HG03025 (cell line): ENCODE measurements at regions not wholly inside any gene's neighbourhood (a gene's known extent, or its start where the extent isn't known, plus 50 kb on each side); places are given as distances from the start of the nearest gene placed in this dataset.

ENCODE experiments used
- ATAC-seq: cut with Tn5 transposase; IDR thresholded peaks from one replicate; pipeline ENCODE4 v1.9.1; 2021; ENCODE audit warnings: mild to moderate bottlenecking, moderate library complexity; ENCODE audit not compliant: unreplicated experiment, low FRiP score

DNA sequence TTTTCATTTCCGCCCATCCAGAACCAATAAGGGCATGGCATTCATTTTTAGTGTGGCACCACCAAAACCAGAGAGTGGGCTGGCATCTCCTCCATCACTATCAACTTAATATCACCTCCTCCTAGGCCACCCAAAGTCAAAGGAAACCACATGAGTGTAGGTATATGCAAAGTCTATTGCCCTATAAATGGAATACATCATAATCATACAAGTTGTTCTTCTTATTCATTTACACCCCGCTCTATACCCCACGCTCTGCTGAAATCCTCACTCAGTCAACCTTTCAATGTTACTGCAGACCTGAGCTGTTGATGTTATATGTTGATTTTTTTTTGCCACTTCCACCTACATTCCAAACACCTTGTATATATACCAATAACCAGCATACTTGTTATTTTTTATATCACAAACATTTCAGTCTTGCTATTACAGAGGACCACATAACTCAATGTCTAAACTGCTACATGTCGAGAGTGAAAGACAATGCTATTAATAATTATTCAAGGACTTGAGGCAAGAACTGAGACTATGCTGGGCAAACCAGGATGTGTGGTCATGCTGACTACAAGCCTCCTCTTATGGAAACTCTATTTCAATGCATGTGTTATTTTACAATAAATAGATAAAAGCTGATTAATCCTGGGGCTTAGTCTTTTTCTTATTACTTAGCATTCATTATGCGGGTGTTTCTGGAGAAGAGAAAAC is 466.5 kb upstream of the ID2 start:
- ATAC-seq: no peak

DNA sequence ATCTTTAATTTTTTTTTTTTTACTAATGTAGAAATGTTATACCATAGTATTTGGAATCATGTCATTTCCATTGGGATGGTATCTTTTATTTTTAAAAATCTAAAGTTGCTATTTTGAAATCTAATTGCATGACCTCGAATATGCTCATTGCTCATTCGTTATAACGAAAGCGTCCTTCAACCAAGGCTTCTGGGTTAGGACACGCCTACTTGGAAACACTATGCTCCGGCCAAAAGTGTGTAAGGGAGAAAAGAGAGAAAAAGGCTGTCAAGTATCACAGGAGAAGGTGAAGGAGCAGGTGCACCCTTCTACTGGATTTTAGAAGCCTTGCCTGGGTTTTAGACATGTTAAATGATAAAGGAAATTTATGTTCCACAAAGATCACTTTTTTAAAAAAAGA is 465.9 kb upstream of the ID2 start:
- no peak for ATAC-seq

DNA sequence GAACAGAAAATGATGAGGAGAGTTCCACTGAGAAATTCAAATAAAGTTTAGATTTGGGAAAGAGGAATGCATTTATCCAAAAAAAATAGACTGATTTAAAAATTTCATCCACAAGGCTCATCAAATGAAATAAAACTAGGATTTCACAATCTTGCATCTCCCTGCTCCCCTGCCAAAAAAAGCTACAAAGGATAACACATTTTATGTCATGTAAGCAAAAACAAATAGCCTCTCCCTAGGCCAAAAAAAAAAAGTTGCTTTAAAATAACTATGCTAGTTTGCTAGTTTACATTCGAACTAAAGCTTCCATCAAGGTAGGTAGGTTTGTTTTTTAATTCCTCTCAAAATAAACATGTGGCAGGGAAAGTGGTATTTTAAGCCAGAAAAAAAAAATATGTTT is 465.5 kb upstream of the ID2 start:
- ATAC-seq: no peak

DNA sequence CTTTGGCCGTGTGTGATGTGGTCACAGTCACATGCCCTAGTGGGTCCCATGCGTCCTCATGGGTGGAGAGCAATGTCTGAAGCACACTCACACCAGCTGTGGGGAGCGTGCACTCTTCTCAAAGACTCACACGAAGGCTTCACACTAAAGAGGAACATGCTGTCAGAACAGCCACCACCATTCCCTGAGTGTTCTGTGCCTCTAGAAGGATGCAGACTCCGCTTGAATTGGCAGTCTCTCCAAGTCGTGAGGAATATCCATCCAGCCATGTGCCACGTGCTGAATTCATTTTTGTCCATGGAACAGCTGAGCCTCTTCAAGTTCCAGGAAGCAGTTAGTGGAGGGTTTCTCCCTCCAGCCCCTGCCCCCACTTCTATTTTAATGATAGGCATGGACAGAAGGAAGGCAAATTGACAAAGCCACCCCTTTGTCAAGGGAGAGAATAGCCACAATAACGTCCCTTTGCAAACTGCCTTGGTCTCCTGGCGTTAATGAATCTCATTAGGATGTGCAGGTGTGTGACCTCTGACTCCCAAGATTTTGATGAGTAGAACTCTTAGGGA is 464.3 kb upstream of the ID2 start:
- ATAC-seq: no peak

DNA sequence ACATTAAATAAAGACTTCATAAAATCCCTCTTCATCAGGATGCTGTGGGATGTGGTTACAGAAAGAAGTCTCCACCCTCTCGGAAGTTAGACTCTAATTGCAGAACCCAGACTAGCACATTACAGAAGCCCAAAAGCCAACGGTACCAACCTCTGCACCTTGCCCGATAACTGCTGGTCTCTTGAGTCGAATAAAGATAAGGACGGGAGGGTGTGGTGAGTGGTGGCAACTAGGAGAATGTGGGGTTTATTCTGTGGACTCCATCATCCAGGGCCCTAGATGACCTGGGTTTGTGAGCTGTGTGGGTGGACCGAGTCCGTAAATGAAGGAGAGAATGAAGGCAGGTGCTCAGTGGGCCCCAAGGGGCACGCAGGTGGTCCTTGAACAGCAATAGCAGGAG is 462.8 kb upstream of the ID2 start:
- ATAC-seq: no peak

DNA sequence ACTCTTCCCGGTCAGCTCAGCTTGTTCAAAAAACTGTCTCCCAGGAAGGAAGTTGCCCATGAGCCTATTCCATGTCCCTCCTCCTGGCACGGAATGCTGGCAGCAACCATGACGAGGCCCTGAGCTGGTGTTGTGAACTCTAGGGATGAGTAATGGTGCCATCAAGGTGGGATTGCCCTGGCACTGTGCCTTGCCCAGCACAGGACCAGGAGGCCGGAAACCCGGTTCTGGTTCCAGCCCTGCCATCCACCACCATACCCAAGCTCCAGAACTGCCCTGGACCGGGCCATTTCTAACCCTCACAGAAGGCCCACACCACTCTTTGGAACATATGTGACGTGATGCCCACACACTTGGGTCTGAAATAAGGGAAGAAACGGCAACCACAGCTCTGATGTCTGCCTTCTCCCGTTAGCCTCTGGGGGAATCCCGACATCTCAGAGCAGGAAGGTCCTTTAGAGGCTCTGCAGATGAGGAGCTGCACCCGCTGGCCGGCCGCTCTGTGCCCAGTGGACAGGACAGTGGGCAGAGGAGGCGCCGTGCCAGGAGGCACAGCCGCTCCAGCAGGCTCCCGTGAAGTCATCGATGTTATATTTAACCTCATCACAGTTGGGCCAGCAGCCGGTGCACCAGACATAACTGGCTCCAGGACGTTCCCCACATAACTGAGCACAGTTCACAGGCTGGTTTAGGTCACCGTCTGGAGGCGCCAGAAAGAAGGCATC is 462.1 kb upstream of the ID2 start:
- ATAC-seq: no peak

DNA sequence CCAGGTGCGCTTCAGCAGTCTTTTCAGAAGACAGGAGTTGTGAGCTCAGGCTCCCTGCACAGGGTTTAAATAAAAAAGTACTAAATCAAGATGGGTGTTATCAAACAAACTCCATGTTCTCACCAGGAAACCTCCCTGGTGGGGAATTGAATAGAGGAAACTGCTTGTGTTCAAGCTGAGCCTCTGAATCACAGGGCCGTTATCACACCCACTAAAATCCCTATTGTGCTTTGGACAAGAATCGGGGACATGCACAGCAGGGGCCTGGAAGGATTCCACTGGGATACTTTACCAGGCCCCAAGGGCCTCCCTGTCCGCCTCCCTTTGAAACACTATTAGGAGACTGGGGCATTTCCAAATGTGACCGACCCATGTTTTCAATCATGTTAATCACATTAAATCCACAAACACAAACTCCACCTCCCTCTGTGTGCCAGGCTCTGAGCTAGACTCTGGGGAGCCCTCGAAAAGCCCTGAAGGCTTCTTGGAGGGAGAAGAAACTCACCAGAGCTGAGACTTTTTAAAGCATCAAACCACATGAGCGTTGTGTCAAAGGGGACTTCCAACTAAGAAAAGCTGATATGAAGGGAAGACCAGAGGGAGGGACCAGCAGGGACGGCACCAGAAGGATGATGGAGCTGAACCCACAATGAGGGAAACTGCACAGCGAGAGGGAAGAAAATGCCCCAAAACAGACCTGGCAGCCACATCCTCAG is 458.7 kb upstream of the ID2 start:
- ATAC-seq: no peak

DNA sequence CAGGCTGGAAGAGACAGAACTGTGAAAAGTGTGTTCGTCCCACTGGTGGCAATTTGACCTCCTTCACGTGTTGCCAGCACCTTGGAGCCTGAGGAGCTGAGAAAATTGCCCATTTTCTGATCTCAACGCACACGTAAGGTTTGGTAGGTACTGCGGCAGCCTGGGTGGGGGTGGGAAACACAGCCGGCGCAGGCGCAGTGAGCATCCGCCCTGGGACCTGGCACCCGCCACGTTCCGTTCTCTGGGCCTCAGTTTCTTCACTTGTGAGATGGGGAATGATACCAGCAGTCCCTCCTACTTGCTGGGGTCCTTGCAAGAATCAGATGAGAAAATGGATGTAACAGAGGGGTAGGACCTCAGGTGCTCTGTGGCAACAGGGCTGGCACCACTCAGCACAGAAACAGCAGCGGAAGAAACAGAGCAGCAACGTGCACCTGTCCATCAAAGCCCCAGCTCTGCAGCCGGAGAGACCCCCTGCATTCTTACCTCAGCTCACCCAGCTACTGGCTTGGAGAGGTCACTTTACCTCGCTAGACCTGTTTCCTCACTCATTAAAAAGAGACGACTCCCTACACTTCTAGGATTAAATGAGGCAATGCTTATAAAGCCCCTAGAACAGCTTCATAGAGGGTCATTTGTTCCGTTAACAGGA is 458.0 kb upstream of the ID2 start:
- no peak for ATAC-seq

DNA sequence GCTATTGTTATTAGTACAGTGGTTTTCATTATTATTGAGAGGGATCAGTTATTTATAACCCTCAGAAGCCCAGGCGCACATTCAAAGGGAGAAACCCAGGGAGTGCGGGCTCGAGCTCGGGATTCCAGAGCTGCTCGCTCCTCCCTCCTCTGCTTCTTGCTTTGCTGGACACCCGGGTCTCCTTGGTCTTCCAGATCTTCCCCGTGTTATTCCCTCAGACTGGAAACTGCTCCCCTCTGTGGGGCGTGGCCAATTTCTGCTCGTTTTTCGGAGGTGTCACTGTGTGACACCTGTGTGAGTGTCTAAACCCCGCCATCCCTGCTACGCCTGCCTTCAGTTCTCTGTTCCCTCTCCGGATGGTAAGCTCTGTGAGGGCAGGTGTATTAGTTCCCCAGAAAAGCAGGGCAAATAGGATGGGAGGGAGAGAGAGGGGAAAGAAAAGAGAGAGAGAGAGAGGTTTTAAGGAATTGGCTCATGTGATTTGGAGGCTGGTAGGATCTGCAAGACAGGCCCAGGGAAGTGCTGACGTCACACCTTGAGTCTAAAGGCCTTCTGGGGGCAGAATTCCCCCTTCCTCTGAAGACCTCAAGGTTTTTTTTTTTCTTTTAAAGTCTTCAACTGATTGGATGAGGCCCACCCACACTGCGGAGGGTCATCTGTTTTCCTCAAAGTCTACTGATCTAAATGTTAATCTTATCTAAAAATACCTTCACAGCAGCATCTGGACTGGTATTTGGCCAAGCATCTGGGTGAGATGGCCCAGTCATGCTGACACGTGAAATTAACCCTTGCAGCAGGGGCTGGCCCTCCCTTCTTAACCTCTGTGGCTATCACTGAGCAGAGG is 457.3 kb upstream of the ID2 start:
- no peak for ATAC-seq

DNA sequence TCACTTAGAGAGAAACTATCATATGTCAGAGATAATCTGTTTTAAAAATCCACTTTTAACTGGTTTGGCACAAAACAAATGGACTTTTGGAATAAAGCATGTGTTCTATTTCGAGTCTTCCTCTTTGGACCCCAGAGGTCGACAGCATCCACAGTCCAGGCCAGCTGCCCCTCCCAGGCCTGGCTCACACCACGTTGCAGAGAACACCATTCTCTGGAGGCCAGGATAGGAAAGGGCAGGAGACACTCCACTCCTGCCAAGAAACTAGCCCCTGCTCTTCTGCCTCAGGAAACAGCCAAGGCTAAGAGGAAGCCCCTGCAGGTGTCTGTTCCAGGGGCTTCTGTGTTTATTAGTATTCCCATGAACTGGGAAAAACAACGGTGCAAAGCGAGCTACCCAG is 456.6 kb upstream of the ID2 start:
- no peak for ATAC-seq

DNA sequence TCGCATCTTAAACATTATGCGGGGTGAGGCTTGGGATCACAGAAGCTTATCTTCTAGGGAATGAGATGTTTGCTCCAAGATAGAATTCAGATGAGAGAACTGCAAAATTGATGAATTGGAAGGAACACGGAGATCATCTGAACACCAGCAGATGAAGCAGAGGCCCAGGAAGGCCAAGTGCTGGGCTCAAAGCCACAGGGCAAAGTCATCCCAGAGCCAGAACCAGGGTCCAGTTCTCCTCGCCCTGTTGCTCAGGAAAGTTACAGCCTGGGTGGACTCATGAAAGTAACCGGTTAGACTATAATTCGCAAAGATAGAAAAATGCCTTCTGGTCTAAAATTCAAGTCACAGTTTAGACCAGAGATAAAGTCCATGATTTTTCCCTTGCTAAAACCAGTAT is 456.1 kb upstream of the ID2 start:
- ATAC-seq: no peak

DNA sequence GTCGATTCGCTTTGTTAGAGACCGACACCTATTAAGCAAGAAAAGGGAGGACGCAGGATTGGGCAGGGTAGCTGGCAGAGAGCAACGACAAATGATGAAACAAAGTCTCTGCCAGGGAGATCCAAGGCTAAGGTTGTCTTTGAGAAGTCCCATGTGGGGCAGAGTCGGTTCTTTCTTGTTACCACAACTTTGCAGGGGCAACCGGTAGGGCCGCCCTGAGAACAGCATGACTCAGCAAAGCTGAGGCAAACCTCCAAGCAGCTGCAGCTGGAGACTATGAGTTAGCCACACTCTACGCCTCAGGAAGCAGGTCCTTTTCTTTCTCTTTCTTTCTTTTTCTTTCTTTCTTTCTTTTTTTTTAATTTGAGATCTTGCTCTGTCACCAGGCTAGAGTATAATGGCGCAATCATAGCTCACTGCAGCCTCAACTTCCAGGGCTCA is 452.3 kb upstream of the ID2 start:
- ATAC-seq: peak; percentile 77

DNA sequence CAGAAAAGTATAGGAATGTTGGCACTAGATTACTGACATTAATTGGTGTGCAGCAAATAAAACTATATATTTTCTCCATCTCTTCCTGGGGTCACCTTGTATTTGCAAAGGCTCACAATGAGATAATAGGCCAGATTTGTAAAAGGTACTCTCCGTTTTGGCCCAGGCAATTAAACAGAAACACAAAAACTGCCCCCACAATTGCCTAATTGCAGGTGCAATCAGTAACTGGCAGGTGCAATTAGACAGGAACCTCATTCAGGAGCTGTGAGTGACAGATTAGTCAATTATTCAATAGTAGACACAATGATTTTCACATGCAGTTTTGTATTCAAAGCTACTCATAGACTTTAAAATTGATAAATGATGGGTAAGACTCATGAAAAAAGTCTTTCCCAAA is 451.4 kb upstream of the ID2 start:
- ATAC-seq: no peak

DNA sequence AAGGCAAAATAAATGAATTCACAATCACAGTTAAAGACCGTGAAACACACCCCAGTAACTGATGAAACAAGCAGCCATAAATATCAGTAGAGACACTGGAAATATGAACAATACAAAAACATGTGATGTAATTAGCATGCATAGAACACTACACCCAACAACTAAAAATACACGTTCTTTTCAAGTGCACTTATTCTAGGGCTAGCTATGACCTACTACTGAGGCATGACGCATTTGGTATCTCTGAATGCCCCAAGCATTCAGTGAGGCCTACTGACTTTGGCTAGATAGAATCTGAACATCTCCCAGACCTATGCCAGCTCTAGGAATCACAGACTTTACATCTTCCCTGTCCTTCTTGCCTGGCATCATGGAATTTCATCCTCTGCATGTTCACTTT is 450.0 kb upstream of the ID2 start:
- ATAC-seq: no peak

DNA sequence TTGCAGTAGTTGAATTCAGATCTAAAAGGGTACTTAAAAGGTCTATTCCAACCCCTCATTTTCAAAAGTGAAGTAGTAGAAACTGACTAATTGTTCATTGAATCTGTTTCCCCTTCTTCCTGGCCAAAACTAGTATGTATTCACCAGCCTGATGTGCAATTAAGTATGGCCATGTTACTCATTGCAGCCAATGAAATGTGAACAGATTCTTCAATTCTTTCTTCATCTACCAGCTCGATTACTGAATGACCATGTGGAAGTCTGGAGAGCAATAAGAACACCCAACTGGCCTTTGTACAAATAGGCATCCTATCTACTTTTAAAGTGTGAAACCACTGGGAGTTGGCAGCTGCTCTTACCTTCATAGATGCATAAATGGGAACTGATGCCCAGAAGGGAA is 449.0 kb upstream of the ID2 start:
- ATAC-seq: no peak

DNA sequence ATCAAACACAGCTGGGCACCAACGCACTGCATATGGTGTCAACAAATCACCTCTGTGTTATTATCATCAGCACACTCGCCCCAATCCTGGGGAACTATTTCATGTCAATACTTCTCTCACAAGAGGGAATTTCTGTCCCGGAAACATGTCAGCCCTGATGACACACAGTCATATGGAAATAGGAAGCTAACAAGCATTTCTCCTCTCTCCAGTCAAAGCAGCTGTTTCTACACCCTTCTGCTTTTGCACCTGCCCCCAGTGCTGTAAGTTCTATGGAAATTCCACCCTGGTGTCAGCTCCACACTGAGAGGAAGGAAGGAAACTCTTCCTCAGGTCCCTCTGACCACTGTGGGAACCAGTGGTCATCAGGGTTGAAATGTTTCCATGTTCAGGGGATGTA is 447.6 kb upstream of the ID2 start:
- ATAC-seq: no peak

DNA sequence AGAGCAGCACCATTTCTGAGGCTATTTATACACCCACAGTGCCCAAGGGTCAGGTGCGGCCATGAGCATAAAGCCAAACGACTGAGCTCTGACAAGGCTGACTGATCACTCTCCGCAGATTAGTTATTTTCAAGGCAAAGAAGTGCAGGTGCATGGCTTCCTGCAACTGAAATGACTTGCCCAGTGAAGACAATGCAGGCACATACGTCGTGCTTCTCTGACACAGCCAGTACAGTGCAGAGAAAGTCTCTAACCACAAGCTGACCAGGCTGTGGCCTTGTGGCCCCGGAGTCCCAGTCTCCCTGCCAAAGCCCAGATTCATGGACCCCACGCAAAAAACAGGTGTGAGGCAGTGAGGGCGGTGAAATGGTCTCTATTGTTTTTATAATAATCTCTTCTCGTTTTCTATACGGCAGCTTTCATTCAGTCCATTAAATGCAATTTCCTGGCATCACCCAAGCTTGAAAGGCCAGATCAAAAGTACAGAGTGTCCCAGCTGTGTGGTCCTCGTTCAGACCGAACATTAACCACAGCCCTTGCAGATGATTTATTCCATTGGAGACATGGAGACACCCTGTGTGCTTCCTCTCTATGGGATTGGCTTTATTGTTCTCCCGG is 447.0 kb upstream of the ID2 start:
- ATAC-seq: peak; percentile 96

DNA sequence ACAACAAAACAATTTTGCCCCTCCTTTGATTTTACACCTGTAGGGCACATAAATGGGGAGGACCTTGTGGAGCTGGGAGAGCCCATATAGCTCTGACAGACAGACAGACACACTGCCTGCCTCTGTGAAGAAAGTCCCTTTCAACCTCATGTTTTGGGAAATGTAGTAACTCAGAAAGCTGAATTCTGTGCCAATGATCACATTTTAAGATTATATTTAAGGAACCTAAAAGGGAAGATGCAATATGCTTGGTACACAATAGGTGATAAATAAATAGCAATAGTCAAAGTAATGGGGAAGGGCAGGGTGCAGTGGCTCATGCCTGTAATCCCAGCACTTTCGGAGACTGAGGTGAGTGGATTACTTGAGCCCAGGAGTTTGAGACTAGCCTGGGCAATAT is 446.4 kb upstream of the ID2 start:
- ATAC-seq: no peak

DNA sequence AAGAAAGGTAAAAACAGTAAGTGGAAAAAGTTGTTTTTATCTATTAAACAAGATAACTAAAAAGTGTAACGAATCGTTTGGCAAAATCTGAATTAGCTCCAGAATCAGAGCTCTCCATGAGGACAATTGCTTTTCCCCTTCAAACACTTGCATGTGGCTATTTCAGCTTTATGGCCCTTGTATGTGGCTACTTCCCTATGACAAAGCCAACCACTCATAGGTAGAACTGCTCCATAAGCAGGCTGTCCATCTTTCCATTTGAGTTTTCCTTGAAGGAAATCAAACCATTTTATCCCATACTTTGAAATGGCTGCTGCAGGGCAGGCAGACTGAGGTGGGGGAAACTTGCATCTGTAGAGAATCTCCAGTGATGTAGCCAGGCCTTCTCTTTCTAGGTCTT is 445.5 kb upstream of the ID2 start:
- no peak for ATAC-seq
